Keratinocyte (primary cell): ENCODE measurements at regions not wholly inside any gene's neighbourhood (a gene's known extent, or its start where the extent isn't known, plus 50 kb on each side); places are given as distances from the start of the nearest gene placed in this dataset.
"Not testable (repeated sequence)": the region's sequence is repeated elsewhere in the genome, so short reads cannot be mapped to it uniquely, and the experiment has no call there.

Experiments used
- DNase-seq: peaks from one replicate; pipeline ENCODE4 v3.0.0-alpha.2; 2011; ENCODE audit warnings: low read depth, missing footprints, low spot score
- FAIRE-seq: peaks from 2 replicates; lab custom pipeline; 2011; peaks lifted over from hg19 to GRCh38; lab: Jason Lieb, UNC
- H2AFZ ChIP-seq: 2 replicates; pipeline ENCODE4 v1.6.0; 2012; ENCODE audit warnings: low read length, control low read depth, inconsistent platforms; ENCODE audit not compliant: control insufficient read depth
- H3K27ac ChIP-seq: 2 replicates; pipeline ENCODE4 v1.5.1; 2011; ENCODE audit warnings: low read length; ENCODE audit not compliant: control insufficient read depth, insufficient read depth
- H3K27me3 ChIP-seq: 3 replicates; pipeline ENCODE4 v1.6.0; 2011; ENCODE audit warnings: low read length; ENCODE audit not compliant: control insufficient read depth, insufficient read depth; ENCODE audit errors: extremely low read depth
- H3K36me3 ChIP-seq, 2 experiments: 2 replicates in 1 of 2; 3 replicates in 1 of 2; pipeline ENCODE4 v1.5.1; 2011; ENCODE audit warnings: low read length in 2 of 2, mild to moderate bottlenecking in 1 of 2; ENCODE audit not compliant: control insufficient read depth in 2 of 2, insufficient read depth in 2 of 2; ENCODE audit errors: extremely low read depth in 1 of 2
- H3K4me1 ChIP-seq: 3 replicates; pipeline ENCODE4 v1.5.1; 2011; ENCODE audit warnings: low read length; ENCODE audit not compliant: control insufficient read depth, insufficient read depth; ENCODE audit errors: extremely low read depth
- H3K4me2 ChIP-seq: 3 replicates; pipeline ENCODE4 v1.6.0; 2011; ENCODE audit warnings: low read depth, low read length; ENCODE audit not compliant: control insufficient read depth, insufficient read depth; ENCODE audit errors: extremely low read depth
- H3K4me3 ChIP-seq, 3 experiments: fragments of 200-600 bp in 1 of 3; sonication (generic) in 1 of 3; 2 replicates in 2 of 3; 3 replicates in 1 of 3; pipeline ENCODE4 v1.5.1; 2011 to 2016; ENCODE audit warnings: low read length in 3 of 3, mild to moderate bottlenecking in 3 of 3, control low read depth in 2 of 3, inconsistent platforms in 1 of 3, low read depth in 1 of 3, mixed read lengths in 1 of 3, mixed run types in 1 of 3, moderate library complexity in 1 of 3; ENCODE audit not compliant: control insufficient read depth in 2 of 3, insufficient read depth in 2 of 3; ENCODE audit errors: extremely low read depth in 1 of 3
- H3K79me2 ChIP-seq: 2 replicates; pipeline ENCODE4 v1.6.0; 2012; ENCODE audit warnings: low read length; ENCODE audit not compliant: control insufficient read depth, insufficient read depth
- H3K9ac ChIP-seq: 3 replicates; pipeline ENCODE4 v1.6.0; 2011; ENCODE audit warnings: low read length; ENCODE audit not compliant: control insufficient read depth, insufficient read depth; ENCODE audit errors: extremely low read depth
- H3K9me1 ChIP-seq: 3 replicates; pipeline ENCODE4 v1.6.0; 2011; ENCODE audit warnings: low read length; ENCODE audit not compliant: control insufficient read depth, insufficient read depth; ENCODE audit errors: extremely low read depth
- H3K9me3 ChIP-seq: 2 replicates; pipeline ENCODE4 v1.5.1; 2012; ENCODE audit warnings: low read depth, low read length; ENCODE audit not compliant: control insufficient read depth
- H4K20me1 ChIP-seq: 3 replicates; pipeline ENCODE4 v1.6.0; 2011; ENCODE audit warnings: low read length; ENCODE audit not compliant: control insufficient read depth, insufficient read depth; ENCODE audit errors: extremely low read depth
- CTCF ChIP-seq, 3 experiments: IDR thresholded peaks in 1 of 3; conservative IDR thresholded peaks in 1 of 3; optimal IDR thresholded peaks in 1 of 3; 2 replicates in 2 of 3; 3 replicates in 1 of 3; pipeline versions ENCODE3 to v1.5.1; 2011; ENCODE audit warnings: low read length in 3 of 3, mild to moderate bottlenecking in 3 of 3, moderate library complexity in 2 of 3, control low read depth in 1 of 3, inconsistent platforms in 1 of 3; ENCODE audit not compliant: insufficient read depth in 2 of 3; ENCODE audit errors: extremely low read depth in 1 of 3
- EZH2 ChIP-seq: IDR thresholded peaks from one replicate; pipeline ENCODE4 v1.6.1; 2012; ENCODE audit warnings: inconsistent platforms, mild to moderate bottlenecking, low read length, moderate library complexity
- dilution Hi-C: fragments of 300-500 bp; cut with MboI; formaldehyde crosslinking; loops from one replicate; pipeline ENCODE4 v1.7.0; 2020; ENCODE audit warnings: low sequenced_read_pairs; ENCODE audit not compliant: extremely low pct_ligation_motif_present

DNA sequence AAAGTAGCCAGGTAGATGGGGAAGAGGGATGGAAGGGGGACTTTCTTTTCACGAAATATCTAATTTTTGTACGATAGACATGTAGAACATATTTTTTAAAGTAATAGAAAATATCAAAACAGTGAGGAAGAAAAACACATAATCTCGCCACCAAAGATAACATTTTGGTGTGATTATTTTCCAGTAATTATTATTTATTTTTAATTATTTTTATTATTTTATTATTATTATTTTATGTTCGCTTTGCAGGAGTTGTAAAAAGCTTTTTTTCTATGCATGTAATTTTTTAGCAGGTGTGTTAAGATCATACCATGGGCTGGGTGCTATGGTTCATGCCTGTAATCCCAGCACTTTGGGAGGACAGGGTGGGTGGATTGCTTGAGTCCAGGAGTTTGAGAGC, 85.6 kb upstream of the CCND2 start:
- Histone ChIP-seq H3K4me1 (no peaks in the 10 kb centered on the region), H3K9me1 (no peaks in the 10 kb centered on the region), H3K9ac (no peak overlapping the region), H3K36me3 (no peaks in the 10 kb centered on the region), H2AFZ (no peak overlapping the region), H3K4me2 (no peak overlapping the region), H3K27ac (no peak overlapping the region), H3K79me2 (no peaks in the 10 kb centered on the region), H3K4me3 (no peak overlapping the region), H3K9me3 (no peaks in the 10 kb centered on the region), H4K20me1 (no peaks in the 10 kb centered on the region), H3K27me3 (no peaks in the 10 kb centered on the region)
- DNase-seq: no peak
- TF ChIP-seq EZH2: no peak
- no peak for FAIRE-seq
- dilution Hi-C loops: no loop called here

DNA sequence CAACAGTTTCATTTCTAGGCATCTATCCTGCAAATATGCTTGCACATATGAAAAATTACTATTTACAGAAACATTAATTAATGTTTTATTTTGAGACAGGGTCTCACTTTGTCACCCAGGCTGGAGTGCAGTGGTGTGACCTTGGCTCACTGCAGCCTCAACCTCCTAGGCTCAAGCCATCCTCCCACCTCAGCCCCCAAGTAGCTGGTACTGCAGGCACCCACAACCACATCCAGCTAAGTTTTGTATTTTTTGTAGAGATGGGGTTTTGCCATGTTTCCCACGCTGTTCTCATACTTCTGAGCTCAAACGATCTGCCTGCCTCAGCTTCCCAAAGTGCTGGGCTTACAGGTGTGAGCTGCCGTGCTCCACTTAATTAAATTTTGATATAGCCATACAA, 86.2 kb upstream of the CCND2 start:
- H4K20me1 ChIP-seq, H3K27ac ChIP-seq, H3K9ac ChIP-seq, H3K9me3 ChIP-seq, FAIRE-seq, H3K4me2 ChIP-seq, H3K27me3 ChIP-seq, H3K4me3 ChIP-seq, H3K36me3 ChIP-seq, H3K79me2 ChIP-seq, DNase-seq, H3K4me1 ChIP-seq, H3K9me1 ChIP-seq, H2AFZ ChIP-seq, dilution Hi-C loops: not testable (repeated sequence)

- Histone ChIP-seq H4K20me1 (no peaks in the 10 kb centered on the region), H3K9me1 (no peaks in the 10 kb centered on the region), H3K4me3 (no peak overlapping the region), H3K9me3 (no peaks in the 10 kb centered on the region), H3K9ac (no peak overlapping the region), H3K27me3 (no peaks in the 10 kb centered on the region), H3K4me1 (no peaks in the 10 kb centered on the region), H3K79me2 (no peaks in the 10 kb centered on the region), H3K27ac (no peak overlapping the region), H2AFZ (no peak overlapping the region), H3K4me2 (no peak overlapping the region), H3K36me3 (no peaks in the 10 kb centered on the region)
- dilution Hi-C loops: no loop called here
- peak; percentile 17 for DNase-seq
- TF ChIP-seq CTCF (optimal IDR thresholded peaks at IDR 0.05 in 1 of 3, IDR thresholded peaks at IDR 0.05 in 1 of 3, conservative IDR thresholded peaks at IDR 0.05 in 1 of 3; ENCODE audit: extremely low read depth in 1 of 3, insufficient read depth in 2 of 3, low read length in 3 of 3): no peak
- TF ChIP-seq EZH2: no peak
- FAIRE-seq: peak; percentile 36
Observed at GRCh38 chr12:4178424-4179170, 95.0 kb upstream of the CCND2 start.
